Right kidney (tissue), 1 donor: ENCODE measurements at regions not wholly inside any gene's neighbourhood (a gene's known extent, or its start where the extent isn't known, plus 50 kb on each side); places are given as distances from the start of the nearest gene placed in this dataset.

Source experiments
- DNase-seq: peaks from one replicate; pipeline ENCODE4 v3.0.0-alpha.2; 2016

GRCh38 chr21:34192646-34193285, 119.4 kb downstream of the MRPS6 start:
- no peak for DNase-seq

GRCh38 chr21:34195335-34195734, 122.0 kb downstream of the MRPS6 start:
- no peak for DNase-seq

GRCh38 chr21:34196996-34197395, 123.6 kb downstream of the MRPS6 start:
- DNase-seq = no peak

DNA sequence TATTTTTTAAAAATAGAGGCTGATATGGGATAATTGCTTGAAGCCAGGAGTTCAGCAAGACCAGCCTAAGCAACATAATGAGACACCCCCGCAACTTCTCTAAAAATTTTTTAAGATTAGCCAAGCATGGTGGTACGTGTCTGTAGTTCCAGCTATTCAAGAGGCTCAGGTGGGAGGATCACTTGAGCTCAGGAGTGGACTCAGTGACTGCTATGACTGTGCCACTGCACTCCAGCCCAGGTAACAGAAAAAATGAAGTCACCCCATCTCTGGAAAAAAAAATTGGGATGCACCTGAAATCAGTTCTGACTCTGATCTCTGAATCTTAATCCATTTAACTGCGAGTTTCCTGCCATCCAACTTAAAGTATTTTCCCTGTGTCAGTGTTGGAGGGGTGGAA, 124.2 kb downstream of the MRPS6 start:
- DNase-seq = no peak

GRCh38 chr21:34198231-34199120, 125.1 kb downstream of the MRPS6 start:
- no peak for DNase-seq

GRCh38 chr21:34199121-34199910, 125.9 kb downstream of the MRPS6 start:
- DNase-seq = no peak

DNA sequence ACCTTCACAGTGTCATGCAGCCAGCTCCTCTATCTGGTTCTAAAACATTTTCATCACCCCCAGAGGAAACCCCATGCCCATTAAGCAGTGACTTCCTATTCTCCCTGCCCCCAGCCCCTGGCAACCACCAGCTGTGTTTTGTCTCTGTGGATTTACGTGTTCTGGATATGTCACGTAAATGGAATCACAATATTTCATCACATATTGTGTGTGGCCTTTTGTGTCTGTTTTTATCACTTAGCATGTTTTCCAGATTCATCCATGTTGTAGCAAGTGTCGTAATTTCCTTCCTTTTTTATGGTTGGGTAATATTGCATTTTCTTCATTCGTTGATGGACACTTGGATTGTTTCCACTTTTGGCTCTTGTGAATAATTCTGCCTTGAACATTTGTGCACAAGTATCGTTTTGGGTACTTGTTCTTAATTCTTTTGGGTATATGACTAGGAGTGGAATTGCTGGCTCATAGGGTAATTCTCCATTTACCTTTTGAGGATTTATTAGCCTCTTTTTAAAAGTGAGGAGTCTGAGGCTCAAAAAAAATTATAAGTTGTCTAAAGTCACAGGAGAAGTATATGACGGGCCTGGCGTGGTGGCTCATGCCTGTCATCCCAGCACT, 127.0 kb downstream of the MRPS6 start:
- DNase-seq = no peak

DNA sequence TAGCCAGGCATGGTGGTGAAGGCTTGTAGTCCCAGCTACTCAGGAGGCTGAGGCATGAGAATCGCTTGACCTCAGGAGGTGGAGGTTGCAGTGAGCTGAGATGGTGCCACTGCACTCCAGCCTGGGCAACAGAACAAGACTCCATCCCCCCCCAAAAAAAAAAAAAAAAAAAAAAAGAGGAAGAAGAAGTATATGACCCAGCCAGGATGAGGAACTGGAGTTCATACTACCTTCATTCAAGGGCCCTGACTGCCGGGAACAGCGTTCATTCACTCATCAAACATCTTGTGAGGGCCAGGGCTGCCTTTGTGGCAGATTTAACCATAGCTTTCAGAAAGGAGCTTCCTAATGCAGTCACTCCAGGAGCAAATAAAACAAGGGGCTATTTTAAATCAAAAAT, 127.6 kb downstream of the MRPS6 start:
- no peak for DNase-seq

GRCh38 chr21:34201481-34201858, 128.1 kb downstream of the MRPS6 start:
- DNase-seq = no peak

DNA sequence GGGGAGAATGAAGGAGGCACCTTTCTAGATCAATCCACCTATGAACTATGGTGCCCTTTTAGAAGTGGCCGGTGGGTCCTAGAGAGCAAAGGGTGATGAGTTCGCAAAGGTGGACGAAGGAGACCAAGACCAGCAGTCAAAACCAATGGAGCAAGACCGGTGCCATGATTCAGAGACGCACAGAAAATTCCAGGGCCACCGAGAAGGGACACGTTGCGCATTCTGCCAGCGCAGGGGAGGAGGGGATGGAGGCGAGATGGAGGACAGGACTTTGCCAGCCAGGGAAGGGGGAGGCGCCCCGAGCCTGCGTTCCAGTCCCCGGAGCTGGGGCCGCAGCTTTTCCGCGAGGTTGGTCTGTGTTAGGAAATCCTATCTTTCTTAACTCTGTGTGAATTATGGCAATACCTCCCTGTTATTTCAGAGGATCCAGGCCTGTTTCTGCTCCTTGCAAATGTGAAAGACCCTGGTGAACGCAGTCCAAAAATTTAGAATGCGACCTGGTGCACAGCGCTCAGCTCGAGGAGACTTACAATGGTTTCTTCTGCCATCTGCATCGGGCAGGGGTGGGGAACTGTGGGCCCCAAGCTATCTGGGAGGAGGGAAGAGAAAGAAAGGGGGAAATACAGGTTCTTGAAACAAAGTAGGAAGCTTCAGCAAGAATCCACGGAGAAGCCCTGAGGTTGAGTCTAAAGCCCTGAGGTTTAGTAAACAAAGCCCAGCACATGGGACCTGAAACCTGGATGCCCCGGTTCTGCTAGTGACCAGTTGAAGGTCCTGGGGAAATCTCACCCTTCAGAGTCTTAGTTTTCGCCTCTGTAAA, 129.4 kb downstream of the MRPS6 start:
- peak; percentile 79 for DNase-seq

- DNase-seq = no peak
These were observed 130.6 kb downstream of the MRPS6 start for GRCh38 chr21:34203851-34204420.

DNA sequence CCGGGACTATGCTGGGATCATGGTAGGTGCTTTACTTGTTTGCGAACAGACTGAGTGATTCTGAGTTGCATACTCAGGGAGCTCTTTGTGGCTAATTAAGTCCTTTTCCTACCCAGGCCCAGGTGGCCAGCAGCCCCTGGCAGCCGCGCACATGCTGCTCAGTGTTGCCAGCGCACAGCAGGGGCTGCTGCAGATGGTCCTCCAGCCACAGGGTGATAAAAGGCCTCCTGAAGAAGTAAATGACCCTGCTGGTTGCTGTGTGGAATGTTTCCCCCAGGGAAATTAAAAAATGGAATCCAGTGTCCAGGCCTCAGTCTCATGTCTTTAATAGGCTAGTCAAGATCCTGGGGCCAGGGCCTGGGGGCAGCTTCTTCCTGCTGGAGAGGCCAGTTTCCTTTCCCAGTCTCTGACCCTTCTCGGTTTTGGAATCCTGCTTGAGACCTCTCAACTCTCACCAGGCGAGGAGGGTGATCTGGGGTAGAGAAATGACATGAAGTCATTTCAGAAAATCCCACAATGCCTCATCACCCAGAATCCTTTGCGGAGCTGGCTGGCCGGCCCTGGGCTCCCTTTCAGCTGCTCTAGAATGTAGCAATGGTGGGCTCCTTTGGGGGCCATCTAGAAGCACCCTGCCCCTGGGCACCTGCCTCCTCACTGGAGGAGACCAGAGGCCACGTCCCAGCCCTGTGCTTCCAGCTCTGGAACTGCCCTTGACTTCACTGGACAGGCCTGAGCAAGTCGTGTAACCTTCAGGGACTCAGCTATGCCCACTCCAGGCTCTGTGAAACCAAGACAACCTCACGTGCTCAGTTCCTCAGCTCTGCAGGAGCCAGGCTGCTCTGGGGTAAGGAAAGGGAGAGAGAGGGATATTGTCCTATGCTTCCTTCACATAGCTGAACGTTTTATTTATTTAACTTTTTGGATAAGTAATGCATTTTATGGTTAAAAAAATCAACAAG, 131.4 kb downstream of the MRPS6 start:
- DNase-seq = no peak

DNA sequence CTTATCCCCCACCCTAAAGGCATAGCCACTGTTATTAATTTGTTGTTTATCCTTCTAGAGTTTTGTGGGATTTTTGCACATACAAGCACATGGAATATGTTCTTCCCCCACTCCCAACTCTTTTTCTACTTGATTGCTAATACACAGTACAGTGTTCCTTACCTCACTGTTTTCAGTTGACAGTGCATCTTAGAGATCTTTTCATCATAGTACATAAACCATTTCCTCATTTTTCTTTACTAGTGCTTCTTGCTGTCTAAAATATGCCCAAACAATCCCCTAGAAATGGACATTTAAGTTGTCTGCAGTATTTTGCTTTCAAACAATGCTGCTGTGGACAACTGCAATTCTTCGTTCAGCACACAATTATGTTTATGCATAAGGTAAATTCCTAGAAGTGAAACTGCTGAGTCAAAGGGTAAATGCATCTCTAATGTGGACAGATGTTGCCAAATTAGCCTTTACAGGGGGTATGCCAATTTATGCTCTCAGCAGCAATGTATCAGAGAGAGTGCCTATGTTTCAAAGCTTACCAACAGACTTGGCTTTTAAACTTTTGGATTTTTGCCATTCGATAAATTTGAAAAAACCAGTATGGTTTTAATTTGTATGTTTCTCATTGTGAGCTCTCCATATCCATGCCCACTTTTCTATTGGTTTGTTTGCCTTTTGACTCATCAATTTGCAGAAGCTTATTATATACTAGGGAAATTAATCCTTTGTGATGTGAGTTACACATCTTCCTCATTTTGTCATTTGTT, 132.6 kb downstream of the MRPS6 start:
- no peak for DNase-seq

GRCh38 chr21:34213959-34214358, 140.6 kb downstream of the MRPS6 start:
- DNase-seq = no peak

GRCh38 chr21:34215501-34215900, 142.1 kb downstream of the MRPS6 start:
- DNase-seq = no peak

- DNase-seq = no peak
These were observed 142.7 kb downstream of the MRPS6 start for GRCh38 chr21:34215911-34216717.

DNA sequence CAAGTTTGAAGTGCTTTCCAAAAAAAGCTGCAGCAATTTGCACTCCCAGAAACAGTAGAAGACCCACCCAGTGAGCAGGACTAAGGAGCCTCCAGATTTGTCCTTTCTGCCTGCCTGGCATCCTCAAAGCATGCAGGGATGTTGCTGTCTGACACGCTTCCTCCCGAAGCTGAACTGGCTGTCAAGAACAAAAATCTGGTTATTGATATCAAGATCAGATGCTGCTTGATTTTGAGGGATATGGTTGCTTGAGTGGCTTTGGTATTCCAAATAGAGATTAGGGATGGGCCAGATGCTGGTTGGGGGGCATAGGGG, 143.3 kb downstream of the MRPS6 start:
- no peak for DNase-seq

GRCh38 chr21:34217263-34217662, 143.9 kb downstream of the MRPS6 start:
- DNase-seq = no peak
